HG03103 (cell line): ENCODE measurements at regions not wholly inside any gene's neighbourhood (a gene's known extent, or its start where the extent isn't known, plus 50 kb on each side); places are given as distances from the start of the nearest gene placed in this dataset.
"Not testable (repeated sequence)": the region's sequence is repeated elsewhere in the genome, so short reads cannot be mapped to it uniquely, and the experiment has no call there.

ENCODE experiments used
- ATAC-seq: cut with Tn5 transposase; IDR thresholded peaks from one replicate; pipeline ENCODE4 v1.9.1; 2021; ENCODE audit warnings: low read depth; ENCODE audit not compliant: unreplicated experiment

- no peak for ATAC-seq
These were observed 288.7 kb upstream of the DSEL start for GRCh38 chr18:67805261-67805660.

GRCh38 chr18:67794521-67794920 lies 278.0 kb upstream of the DSEL start:
- ATAC-seq, result no peak

- no peak for ATAC-seq
These were observed 274.0 kb upstream of the DSEL start for GRCh38 chr18:67790527-67790926.

GRCh38 chr18:67789165-67789545 lies 272.6 kb upstream of the DSEL start:
- ATAC-seq, result no peak

GRCh38 chr18:67788310-67789164 lies 272.0 kb upstream of the DSEL start:
- no peak for ATAC-seq

GRCh38 chr18:67783196-67783946 lies 266.9 kb upstream of the DSEL start:
- no peak for ATAC-seq

- ATAC-seq, result no peak
These were observed 261.5 kb upstream of the DSEL start for GRCh38 chr18:67778016-67778415.

- no peak for ATAC-seq
These were observed 260.4 kb upstream of the DSEL start for GRCh38 chr18:67776929-67777328.

- no peak for ATAC-seq
These were observed 254.8 kb upstream of the DSEL start for GRCh38 chr18:67771271-67771670.

GRCh38 chr18:67770520-67770919 lies 254.0 kb upstream of the DSEL start:
- ATAC-seq, result no peak

- ATAC-seq, result no peak
These were observed 250.4 kb upstream of the DSEL start for GRCh38 chr18:67766930-67767329.

- ATAC-seq, result not testable (repeated sequence)
These were observed 235.7 kb upstream of the DSEL start for GRCh38 chr18:67752211-67752610.

- ATAC-seq, result no peak
These were observed 226.4 kb upstream of the DSEL start for GRCh38 chr18:67742954-67743353.

GRCh38 chr18:67742525-67742924 lies 226.0 kb upstream of the DSEL start:
- ATAC-seq, result no peak

- no peak for ATAC-seq
These were observed 219.0 kb upstream of the DSEL start for GRCh38 chr18:67735506-67735905.

GRCh38 chr18:67733088-67733487 lies 216.6 kb upstream of the DSEL start:
- ATAC-seq, result no peak

- no peak for ATAC-seq
These were observed 215.3 kb upstream of the DSEL start for GRCh38 chr18:67731851-67732250.

- no peak for ATAC-seq
These were observed 214.4 kb upstream of the DSEL start for GRCh38 chr18:67730886-67731285.

GRCh38 chr18:67728364-67728763 lies 211.8 kb upstream of the DSEL start:
- no peak for ATAC-seq

GRCh38 chr18:67726882-67727281 lies 210.4 kb upstream of the DSEL start:
- ATAC-seq, result no peak

- ATAC-seq, result no peak
These were observed 201.3 kb upstream of the DSEL start for GRCh38 chr18:67717800-67718199.

- ATAC-seq, result no peak
These were observed 199.0 kb upstream of the DSEL start for GRCh38 chr18:67715567-67715966.
